ENCODE measurements at regions not wholly inside any gene's neighbourhood (a gene's known extent, or its start where the extent isn't known, plus 50 kb on each side); places are given as distances from the start of the nearest gene placed in this dataset.

- TF ChIP-seq, protein P1, sequence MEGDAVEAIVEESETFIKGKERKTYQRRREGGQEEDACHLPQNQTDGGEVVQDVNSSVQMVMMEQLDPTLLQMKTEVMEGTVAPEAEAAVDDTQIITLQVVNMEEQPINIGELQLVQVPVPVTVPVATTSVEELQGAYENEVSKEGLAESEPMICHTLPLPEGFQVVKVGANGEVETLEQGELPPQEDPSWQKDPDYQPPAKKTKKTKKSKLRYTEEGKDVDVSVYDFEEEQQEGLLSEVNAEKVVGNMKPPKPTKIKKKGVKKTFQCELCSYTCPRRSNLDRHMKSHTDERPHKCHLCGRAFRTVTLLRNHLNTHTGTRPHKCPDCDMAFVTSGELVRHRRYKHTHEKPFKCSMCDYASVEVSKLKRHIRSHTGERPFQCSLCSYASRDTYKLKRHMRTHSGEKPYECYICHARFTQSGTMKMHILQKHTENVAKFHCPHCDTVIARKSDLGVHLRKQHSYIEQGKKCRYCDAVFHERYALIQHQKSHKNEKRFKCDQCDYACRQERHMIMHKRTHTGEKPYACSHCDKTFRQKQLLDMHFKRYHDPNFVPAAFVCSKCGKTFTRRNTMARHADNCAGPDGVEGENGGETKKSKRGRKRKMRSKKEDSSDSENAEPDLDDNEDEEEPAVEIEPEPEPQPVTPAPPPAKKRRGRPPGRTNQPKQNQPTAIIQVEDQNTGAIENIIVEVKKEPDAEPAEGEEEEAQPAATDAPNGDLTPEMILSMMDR (IDR thresholded peaks at IDR 0.05): no peak
- TF ChIP-seq POLR2A (IDR thresholded peaks at IDR 0.05): no peak
- no peak for TF ChIP-seq EP300 (IDR thresholded peaks at IDR 0.05)
- no peak for TF ChIP-seq POLR2AphosphoS5 (IDR thresholded peaks at IDR 0.05)
These were observed 531.0 kb downstream of the EPHA7 start for GRCh38 chr6:92888316-92888715.

Measured in upper lobe of left lung (tissue), 4 donors.